ENCODE measurements at regions not wholly inside any gene's neighbourhood (a gene's known extent, or its start where the extent isn't known, plus 50 kb on each side); places are given as distances from the start of the nearest gene placed in this dataset.

DNA sequence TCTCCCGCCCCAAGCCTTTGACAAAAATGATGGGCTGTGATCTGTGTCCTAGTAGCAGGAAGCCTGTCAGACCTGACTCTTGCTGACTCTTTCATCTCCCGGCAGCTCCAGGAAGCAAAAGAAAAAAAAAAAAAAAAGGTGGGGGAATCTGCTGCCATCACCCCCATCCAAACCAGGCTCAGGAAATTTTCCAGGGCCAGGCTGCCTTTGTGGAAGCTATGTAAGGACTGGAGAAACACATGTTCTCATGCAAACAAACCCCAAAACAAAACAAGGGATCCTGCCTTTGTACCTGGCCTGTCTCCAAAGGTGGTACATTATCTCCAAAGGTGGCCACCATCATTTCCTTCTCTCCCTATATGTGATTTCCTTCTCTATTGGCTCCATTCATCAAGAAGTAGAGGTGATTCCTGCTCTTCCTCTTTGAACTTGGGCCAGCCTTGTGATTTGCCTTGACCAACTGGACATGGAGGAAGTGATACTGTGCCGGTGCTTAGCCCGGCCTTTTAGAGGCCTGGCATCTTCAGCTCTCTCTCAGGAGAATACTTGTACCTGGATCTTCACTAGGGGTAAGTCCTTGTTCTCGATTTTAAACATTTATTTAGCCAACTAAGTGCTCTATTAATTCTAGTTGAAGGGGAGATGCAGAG, 192.2 kb upstream of the SVIL start:
- in situ Hi-C loops (cut with MboI): no loop called here
- no peak for DNase-seq (ENCODE audit: extremely low read depth in 1 of 4, low spot score in 3 of 4)

More for the DNA sequence above, 192.2 kb upstream of the SVIL start:
- Histone ChIP-seq H3K4me1 (replicated peaks in 1 of 2; ENCODE audit: control insufficient read depth in 2 of 2, insufficient read depth in 2 of 2, low read length in 2 of 2) (no peaks in the 10 kb centered on the region), H2AFZ (ENCODE audit: low read depth, low read length) (no peak overlapping the region), H3K4me3 (no peak overlapping the region), H3K4me2 (ENCODE audit: insufficient read depth, low read length) (no peak overlapping the region), H3K9me1 (ENCODE audit: control insufficient read depth, insufficient read depth, low read length) (no peaks in the 10 kb centered on the region), H3K9ac (ENCODE audit: insufficient read depth in 1 of 2, low read depth in 2 of 2, low read length in 2 of 2) (no peak overlapping the region), H3K36me3 (ENCODE audit: control insufficient read depth, insufficient read depth, low read length) (no peaks in the 10 kb centered on the region), H3K9me3 (replicated peaks; ENCODE audit: control insufficient read depth, insufficient read depth, low read depth, low read length) (no peaks in the 10 kb centered on the region), H3K79me2 (ENCODE audit: control insufficient read depth, insufficient read depth, low read length) (no peaks in the 10 kb centered on the region), H3K27me3 (ENCODE audit: control insufficient read depth in 2 of 2, insufficient read depth in 2 of 2, low read length in 2 of 2) (peaks cover 0 to 4% of the 10 kb centered on the region in 2 experiments; a peak in 3 of 5 replicates), H4K20me1 (replicated peaks; ENCODE audit: control insufficient read depth, insufficient read depth, low read length) (no peaks in the 10 kb centered on the region), H3K27ac (ENCODE audit: extremely low read depth, low read depth, low read length) (no peak overlapping the region)
- ChIA-PET CTCF (ENCODE audit: low intra/inter-chr PET ratio) (no interaction called here), POLR2A (no interaction called here)
- TF ChIP-seq ZNF79 (CRISPR knock-in tag; IDR thresholded peaks at IDR 0.05; ENCODE audit: low read depth): no peak
- TF ChIP-seq ZNF23 (CRISPR knock-in tag; IDR thresholded peaks at IDR 0.05): no peak
- no peak for TF ChIP-seq RERE (CRISPR knock-in tag; IDR thresholded peaks at IDR 0.05; ENCODE audit: borderline replicate concordance)
- TF ChIP-seq HIVEP1 (CRISPR knock-in tag; IDR thresholded peaks at IDR 0.05): no peak
- TF ChIP-seq ZNF174 (CRISPR knock-in tag; IDR thresholded peaks at IDR 0.05): no peak
- TF ChIP-seq SMAD4 (CRISPR knock-in tag; conservative IDR thresholded peaks at IDR 0.05): no peak
- no peak for TF ChIP-seq COPS2 (conservative IDR thresholded peaks at IDR 0.05)
- TF ChIP-seq POLR3A (IDR thresholded peaks at IDR 0.05; ENCODE audit: borderline replicate concordance, extremely low read depth, insufficient read depth, insufficient read length): no peak
- TF ChIP-seq KLF16 (IDR thresholded peaks at IDR 0.05): no peak
- TF ChIP-seq NR2F6 (CRISPR knock-in tag; IDR thresholded peaks at IDR 0.05): no peak
- no peak for TF ChIP-seq PCBP1 (IDR thresholded peaks at IDR 0.05; ENCODE audit: low read depth, low read length, poor library complexity, severe bottlenecking)
- no peak for TF ChIP-seq XRCC3 (IDR thresholded peaks at IDR 0.05)
- TF ChIP-seq NCOR1 (IDR thresholded peaks at IDR 0.05): no peak
- intact Hi-C loops (cut with micrococcal nuclease): no loop called here
- WGBS (ENCODE audit: insufficient coverage, low coverage, missing lambda C conversion rate): 0% methylated on average over 3 of the region's 5 CpGs
- ATAC-seq: no peak
- FAIRE-seq: no peak
- BruUV-seq (replicated peaks): no TSS peak

All from K562 (cell line).